Glomerular endothelial cell (primary cell): ENCODE measurements at regions not wholly inside any gene's neighbourhood (a gene's known extent, or its start where the extent isn't known, plus 50 kb on each side); places are given as distances from the start of the nearest gene placed in this dataset.

Source experiments
- DNase-seq: peaks from one replicate; pipeline ENCODE4 v3.0.0-alpha.2; 2011; ENCODE audit warnings: low read depth, low spot score; ENCODE audit errors: extremely low read depth

- no peak for DNase-seq
Measured at GRCh38 chr12:66903782-66904396, 225.0 kb upstream of the GRIP1 start.

GRCh38 chr12:66905201-66905600 lies 226.3 kb upstream of the GRIP1 start:
- DNase-seq, result no peak

- DNase-seq, result no peak
Measured at GRCh38 chr12:66910366-66910974, 231.6 kb upstream of the GRIP1 start.

GRCh38 chr12:66915306-66915904 lies 236.5 kb upstream of the GRIP1 start:
- no peak for DNase-seq

GRCh38 chr12:66916189-66916588 lies 237.3 kb upstream of the GRIP1 start:
- DNase-seq, result no peak

- no peak for DNase-seq
Measured at GRCh38 chr12:66919466-66919865, 240.6 kb upstream of the GRIP1 start.

- no peak for DNase-seq
Measured at GRCh38 chr12:66920205-66920604, 241.3 kb upstream of the GRIP1 start.

GRCh38 chr12:66921151-66921550 lies 242.3 kb upstream of the GRIP1 start:
- no peak for DNase-seq

- DNase-seq, result no peak
Measured at GRCh38 chr12:66925083-66925482, 246.2 kb upstream of the GRIP1 start.

- DNase-seq, result no peak
Measured at GRCh38 chr12:66929121-66929520, 250.2 kb upstream of the GRIP1 start.

- no peak for DNase-seq
Measured at GRCh38 chr12:66931091-66931490, 252.2 kb upstream of the GRIP1 start.

GRCh38 chr12:66932126-66932525 lies 253.2 kb upstream of the GRIP1 start:
- DNase-seq, result no peak

- DNase-seq, result no peak
Measured at GRCh38 chr12:66934302-66935062, 255.6 kb upstream of the GRIP1 start.

- DNase-seq, result no peak
Measured at GRCh38 chr12:66941150-66941549, 262.3 kb upstream of the GRIP1 start.

- DNase-seq, result no peak
Measured at GRCh38 chr12:66942741-66943465, 264.0 kb upstream of the GRIP1 start.

- no peak for DNase-seq
Measured at GRCh38 chr12:66944365-66944764, 265.5 kb upstream of the GRIP1 start.

- no peak for DNase-seq
Measured at GRCh38 chr12:66945189-66945817, 266.4 kb upstream of the GRIP1 start.

- no peak for DNase-seq
Measured at GRCh38 chr12:66947119-66947518, 268.2 kb upstream of the GRIP1 start.

- DNase-seq, result no peak
Measured at GRCh38 chr12:66952668-66953067, 273.8 kb upstream of the GRIP1 start.

- no peak for DNase-seq
Measured at GRCh38 chr12:66956300-66956699, 277.4 kb upstream of the GRIP1 start.

- DNase-seq, result no peak
Measured at GRCh38 chr12:66959276-66959675, 280.4 kb upstream of the GRIP1 start.
